Muscle of leg (tissue), 3 donors: ENCODE measurements at regions not wholly inside any gene's neighbourhood (a gene's known extent, or its start where the extent isn't known, plus 50 kb on each side); places are given as distances from the start of the nearest gene placed in this dataset.

Experiments
- DNase-seq: peaks from one replicate; pipeline ENCODE4 v3.0.0; 2013
- H3K27ac ChIP-seq: one replicate; pipeline ENCODE4 v1.5.1; 2013; ENCODE audit warnings: mild to moderate bottlenecking, low read length, control low read depth
- H3K27me3 ChIP-seq: one replicate; pipeline ENCODE4 v1.6.1; 2013; ENCODE audit warnings: low read length; ENCODE audit not compliant: control insufficient read depth, insufficient read depth
- H3K36me3 ChIP-seq: one replicate; pipeline ENCODE4 v1.6.1; 2013; ENCODE audit warnings: low read length; ENCODE audit not compliant: control insufficient read depth, insufficient read depth
- H3K4me1 ChIP-seq: one replicate; pipeline ENCODE4 v1.6.1; 2013; ENCODE audit warnings: low read length; ENCODE audit not compliant: control insufficient read depth, insufficient read depth
- H3K4me3 ChIP-seq: one replicate; pipeline ENCODE4 v1.5.1; 2013; ENCODE audit warnings: low read length, control low read depth
- H3K9me3 ChIP-seq: replicated peaks from 2 replicates; pipeline ENCODE4 v1.6.1; 2013; ENCODE audit warnings: low read depth, low read length; ENCODE audit not compliant: control insufficient read depth
- WGBS: methylation state at CpG from one replicate; pipeline ENCODE4 v1.1.5; 2013; ENCODE audit warnings: missing lambda C conversion rate; ENCODE audit not compliant: insufficient coverage; 5-methylcytosine and 5-hydroxymethylcytosine counted together

DNA sequence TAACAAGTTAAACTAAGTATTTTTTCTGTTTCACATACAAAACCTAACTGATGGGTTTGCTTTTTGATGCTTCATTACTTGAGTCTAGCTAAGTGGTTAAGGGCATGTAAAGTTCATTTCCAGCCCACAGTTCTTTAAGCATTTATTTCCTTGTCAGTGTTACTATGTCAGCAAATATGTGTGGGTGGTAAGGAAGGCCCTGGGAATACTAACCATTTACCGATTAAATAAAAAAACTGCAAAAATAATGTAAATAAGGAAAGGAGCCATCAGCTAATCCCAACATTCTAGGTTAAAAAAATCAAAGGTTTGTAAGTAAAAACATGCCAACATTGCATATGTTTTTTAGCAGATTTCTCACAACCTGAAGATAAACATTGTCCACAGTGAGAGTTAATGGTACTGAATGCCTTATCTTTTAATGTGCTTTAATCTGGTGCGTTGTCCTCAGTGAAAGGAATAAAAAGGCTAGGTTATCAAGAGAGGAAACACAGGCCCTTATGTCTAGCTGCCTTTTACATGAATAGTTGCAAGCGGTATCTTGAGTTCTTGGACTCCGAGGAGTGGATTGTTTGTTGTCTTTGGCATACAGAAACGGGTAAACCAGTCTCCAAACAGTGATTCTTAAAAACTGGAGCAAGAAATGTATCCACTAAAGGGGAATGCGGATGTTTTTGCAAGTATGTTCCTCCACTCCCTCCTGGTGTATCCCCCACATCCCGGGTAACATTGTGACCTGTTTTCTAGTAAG is 949.6 kb upstream of the SLC10A2 start:
- H3K27ac ChIP-seq = no peak overlapping the region
- H3K9me3 ChIP-seq = no peaks in the 10 kb centered on the region
- H3K27me3 ChIP-seq = no peaks in the 10 kb centered on the region
- 37% methylated on average over 2 of the region's 7 CpGs for WGBS
- H3K4me1 ChIP-seq = no peaks in the 10 kb centered on the region
- peak; percentile 16 for DNase-seq
- no peaks in the 10 kb centered on the region for H3K36me3 ChIP-seq
- H3K4me3 ChIP-seq = no peak overlapping the region

- Histone ChIP-seq H3K27me3 (no peaks in the 10 kb centered on the region), H3K4me1 (no peaks in the 10 kb centered on the region), H3K9me3 (no peaks in the 10 kb centered on the region), H3K4me3 (no peak overlapping the region), H3K36me3 (no peaks in the 10 kb centered on the region), H3K27ac (no peak overlapping the region)
- DNase-seq = no peak
- WGBS = 100% methylated on average over 2 of the region's 12 CpGs
These were observed 948.8 kb upstream of the SLC10A2 start for GRCh38 chr13:104014803-104015645.

DNA sequence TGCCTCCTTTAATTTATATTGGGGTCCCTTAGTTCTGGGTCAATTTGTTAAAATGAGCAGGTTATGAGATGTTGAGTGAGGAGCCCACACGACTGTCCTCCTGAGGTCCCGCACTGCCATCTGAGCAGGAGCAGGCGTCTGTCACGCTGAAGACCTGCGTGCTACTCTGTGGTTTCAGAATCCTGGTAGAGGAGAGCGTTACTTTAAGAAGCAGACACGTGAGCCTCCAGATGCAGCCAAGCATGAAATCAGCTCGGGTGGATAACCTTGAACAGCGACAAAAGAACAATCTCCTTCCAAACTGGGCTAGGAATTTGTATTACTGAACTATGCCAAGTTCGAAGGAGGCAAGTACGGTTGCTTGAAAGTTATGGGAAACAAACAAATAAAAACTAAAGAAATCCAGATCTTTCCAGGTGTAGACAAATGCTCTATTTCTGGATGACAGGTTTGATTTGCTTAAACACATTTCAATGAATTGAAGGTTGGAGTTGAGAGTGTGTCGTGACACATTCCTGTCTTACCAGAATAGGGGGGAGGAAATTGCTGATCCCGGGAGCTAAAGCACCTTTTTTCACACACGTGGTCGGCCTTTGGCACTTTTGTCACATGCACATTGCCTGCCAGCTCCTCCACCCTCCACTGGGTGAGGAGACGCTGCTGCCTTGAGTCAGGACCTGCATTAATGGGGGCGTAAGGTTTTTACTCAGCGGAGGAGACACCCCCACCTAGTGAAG is 945.5 kb upstream of the SLC10A2 start:
- Histone ChIP-seq H3K27ac (no peak overlapping the region), H3K27me3 (no peaks in the 10 kb centered on the region), H3K9me3 (no peaks in the 10 kb centered on the region), H3K4me3 (peak overlapping the region; percentile 20), H3K36me3 (no peaks in the 10 kb centered on the region), H3K4me1 (no peaks in the 10 kb centered on the region)
- WGBS = 28% methylated on average over 8 of the region's 18 CpGs
- DNase-seq = peak; percentile 58

DNA sequence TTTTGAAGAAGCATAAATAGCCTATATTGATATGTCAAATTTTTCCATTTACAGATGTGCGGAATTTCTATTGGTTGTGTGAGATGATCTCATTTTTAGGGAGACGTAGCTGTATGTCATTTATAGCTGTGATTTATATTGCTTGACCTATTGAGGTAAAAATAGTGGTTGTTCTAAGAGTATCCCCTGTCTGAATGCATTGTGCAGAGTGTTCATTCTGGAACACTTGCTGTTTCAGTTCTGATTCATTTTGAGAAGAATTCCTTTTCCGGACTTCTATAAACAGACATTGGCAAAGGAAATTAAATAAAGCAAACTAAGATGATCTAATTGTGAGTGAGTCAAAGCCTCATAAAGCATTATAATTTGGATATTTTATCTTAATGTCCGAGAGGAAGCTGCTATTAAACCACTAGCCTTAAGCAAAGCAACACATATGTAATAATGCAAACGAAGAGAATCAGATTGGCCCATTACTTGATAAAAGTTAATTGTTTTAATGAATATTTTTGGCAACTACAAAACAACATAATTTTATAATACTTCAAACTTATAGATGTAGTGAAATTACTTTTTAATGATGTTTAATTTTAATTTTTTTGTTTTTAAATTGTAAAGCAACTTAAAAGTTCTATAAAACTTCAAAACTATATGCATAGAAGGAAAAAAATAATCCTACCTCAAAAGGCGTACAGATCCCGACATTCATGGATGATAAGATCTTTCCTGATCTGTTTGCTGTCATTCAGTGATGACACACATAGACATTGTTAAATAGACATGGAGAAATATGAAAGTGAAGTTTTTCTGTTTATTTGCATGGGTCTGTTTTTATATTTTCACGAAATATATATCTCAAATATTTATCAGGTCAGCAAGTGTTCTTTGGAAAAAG is 942.6 kb upstream of the SLC10A2 start:
- Histone ChIP-seq H3K27ac (no peak overlapping the region), H3K9me3 (no peaks in the 10 kb centered on the region), H3K36me3 (no peaks in the 10 kb centered on the region), H3K27me3 (no peaks in the 10 kb centered on the region), H3K4me1 (no peaks in the 10 kb centered on the region), H3K4me3 (no peak overlapping the region)
- no CpG with 5 or more reads among the region's 8 CpGs for WGBS
- no peak for DNase-seq

GRCh38 chr13:104008075-104008474 is 941.9 kb upstream of the SLC10A2 start:
- no CpG with 5 or more reads among the region's 4 CpGs for WGBS
- H3K4me3 ChIP-seq = no peak overlapping the region
- no peak for DNase-seq
- no peaks in the 10 kb centered on the region for H3K9me3 ChIP-seq
- H3K27me3 ChIP-seq = no peaks in the 10 kb centered on the region
- no peaks in the 10 kb centered on the region for H3K4me1 ChIP-seq
- H3K27ac ChIP-seq = no peak overlapping the region
- H3K36me3 ChIP-seq = no peaks in the 10 kb centered on the region

- Histone ChIP-seq H3K4me1 (peaks cover 4% of the 10 kb centered on the region), H3K27ac (no peak overlapping the region), H3K36me3 (no peaks in the 10 kb centered on the region), H3K27me3 (no peaks in the 10 kb centered on the region), H3K9me3 (no peaks in the 10 kb centered on the region), H3K4me3 (no peak overlapping the region)
- no peak for DNase-seq
- 64% methylated on average over 4 of the region's 9 CpGs for WGBS
These were observed 940.4 kb upstream of the SLC10A2 start for GRCh38 chr13:104006625-104007075.

DNA sequence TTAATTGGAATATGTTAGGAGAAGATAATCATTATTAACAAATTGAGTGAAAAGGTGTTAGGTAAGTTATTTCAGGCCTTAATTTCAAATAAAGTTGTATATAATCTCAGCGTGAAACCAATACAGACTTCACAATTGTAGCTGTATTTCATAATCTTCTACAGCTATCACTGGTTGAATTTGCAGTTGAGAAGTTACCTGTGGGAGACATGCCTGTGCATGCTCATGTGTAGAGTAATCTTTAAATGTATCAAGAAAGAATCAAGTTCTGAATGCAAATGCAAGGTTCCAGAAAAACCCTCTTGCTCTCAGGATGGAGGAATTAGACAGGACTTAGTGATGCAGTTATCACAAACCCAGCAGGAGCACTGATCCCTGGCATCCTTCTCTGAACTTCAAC is 938.4 kb upstream of the SLC10A2 start:
- H3K9me3 ChIP-seq = no peaks in the 10 kb centered on the region
- no peak overlapping the region for H3K27ac ChIP-seq
- H3K4me3 ChIP-seq = no peak overlapping the region
- WGBS = no CpG with 5 or more reads among the region's 1 CpG
- DNase-seq = no peak
- H3K4me1 ChIP-seq = peaks cover 4% of the 10 kb centered on the region
- no peaks in the 10 kb centered on the region for H3K36me3 ChIP-seq
- H3K27me3 ChIP-seq = no peaks in the 10 kb centered on the region

- peak; percentile 2 for DNase-seq
- WGBS = no CpG with 5 or more reads among the region's 1 CpG
- H3K4me1 ChIP-seq = peaks cover 4% of the 10 kb centered on the region
- no peaks in the 10 kb centered on the region for H3K36me3 ChIP-seq
- H3K27me3 ChIP-seq = no peaks in the 10 kb centered on the region
- H3K4me3 ChIP-seq = no peak overlapping the region
- H3K27ac ChIP-seq = no peak overlapping the region
- H3K9me3 ChIP-seq = no peaks in the 10 kb centered on the region
These were observed 936.0 kb upstream of the SLC10A2 start for GRCh38 chr13:104002216-104002615.

GRCh38 chr13:104001766-104002165 is 935.5 kb upstream of the SLC10A2 start:
- H3K36me3 ChIP-seq = no peaks in the 10 kb centered on the region
- 67% methylated on average over 2 of the region's 3 CpGs for WGBS
- H3K4me3 ChIP-seq = no peak overlapping the region

More at GRCh38 chr13:104001766-104002165, 935.5 kb upstream of the SLC10A2 start:
- no peak for DNase-seq
- no peaks in the 10 kb centered on the region for H3K9me3 ChIP-seq
- no peaks in the 10 kb centered on the region for H3K27me3 ChIP-seq
- H3K4me1 ChIP-seq = peaks cover 4% of the 10 kb centered on the region
- no peak overlapping the region for H3K27ac ChIP-seq
